NCI-H1105 (cell line): ENCODE measurements at regions not wholly inside any gene's neighbourhood (a gene's known extent, or its start where the extent isn't known, plus 50 kb on each side); places are given as distances from the start of the nearest gene placed in this dataset.

Experiments
- DNase-seq: peaks from one replicate; lab custom pipeline; 2025; lab: John Stamatoyannopoulos, UW

DNA sequence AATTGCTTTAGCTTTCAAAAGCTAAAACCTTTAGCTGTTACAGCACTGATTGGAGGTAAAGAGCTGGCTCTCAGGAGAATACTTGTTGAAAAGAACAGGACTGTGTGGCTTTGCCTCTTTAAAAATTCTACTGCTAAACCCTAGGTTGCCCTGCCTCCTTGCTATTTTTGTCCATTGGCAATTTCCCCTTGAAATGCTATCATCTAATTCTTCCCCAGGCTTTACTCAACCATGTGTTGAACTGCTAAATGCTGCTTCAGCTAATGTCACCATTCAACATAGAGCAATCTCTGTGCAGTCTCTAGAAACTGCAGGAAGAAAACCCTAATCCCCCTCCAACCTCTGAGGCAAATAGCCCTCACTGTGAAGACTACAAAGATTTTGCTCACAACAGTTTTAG is 203.7 kb upstream of the ARX start:
- no peak for DNase-seq

DNA sequence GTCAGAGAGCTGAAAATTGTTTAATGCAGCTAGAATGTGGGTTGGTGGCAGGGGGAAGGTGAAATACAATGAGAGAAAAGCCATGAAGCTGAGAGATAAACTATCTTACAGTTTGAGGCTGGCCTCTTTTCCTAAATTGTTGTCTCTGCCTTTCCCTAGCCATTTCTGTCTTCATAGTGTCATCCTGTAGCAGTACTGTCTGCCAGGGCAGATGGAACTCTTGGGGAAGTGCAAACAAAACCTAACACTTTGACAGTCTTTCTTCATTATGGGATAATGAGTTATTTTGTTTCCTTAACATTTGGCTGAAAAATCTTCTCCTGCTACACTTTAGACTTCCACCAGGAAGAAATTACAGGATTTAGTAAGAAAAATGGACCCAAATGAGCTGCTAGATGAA is 197.8 kb upstream of the ARX start:
- DNase-seq, result no peak

DNA sequence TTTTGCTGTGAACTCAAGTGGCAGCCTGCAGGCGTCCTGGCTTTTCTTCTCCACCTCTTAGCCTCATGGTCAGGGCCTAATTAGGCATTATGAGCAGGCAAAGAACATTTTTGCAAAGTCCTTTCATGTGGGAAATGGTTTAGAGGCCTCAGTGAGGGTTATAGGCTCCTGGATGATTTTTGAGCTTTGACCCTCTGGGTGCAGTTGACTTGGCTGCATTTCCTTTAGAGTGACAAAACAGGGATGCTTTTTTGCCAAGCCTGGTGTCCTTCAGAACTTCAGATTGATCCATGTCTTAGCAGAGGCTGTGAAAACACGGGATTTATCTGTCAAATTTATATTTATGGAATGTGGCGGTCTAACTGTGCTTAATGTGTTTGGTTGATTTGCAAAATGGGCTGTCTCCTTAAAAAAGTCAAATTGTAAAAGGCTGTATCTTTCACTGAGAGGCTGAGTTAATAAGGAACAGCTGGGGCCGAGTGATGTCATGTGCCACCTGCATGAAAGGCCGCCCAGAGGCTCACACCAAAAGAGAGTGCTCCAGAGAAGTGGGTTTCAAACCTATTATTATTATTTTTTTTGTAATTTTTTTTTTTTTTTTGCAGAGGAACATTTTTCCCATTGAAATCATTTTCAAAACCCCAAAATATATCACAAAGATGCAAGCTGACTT is 192.2 kb upstream of the ARX start:
- DNase-seq, result no peak

- no peak for DNase-seq
Observed at GRCh38 chrX:25206778-25207177, 191.0 kb upstream of the ARX start.

- DNase-seq, result no peak
Observed at GRCh38 chrX:25204182-25204581, 188.4 kb upstream of the ARX start.

DNA sequence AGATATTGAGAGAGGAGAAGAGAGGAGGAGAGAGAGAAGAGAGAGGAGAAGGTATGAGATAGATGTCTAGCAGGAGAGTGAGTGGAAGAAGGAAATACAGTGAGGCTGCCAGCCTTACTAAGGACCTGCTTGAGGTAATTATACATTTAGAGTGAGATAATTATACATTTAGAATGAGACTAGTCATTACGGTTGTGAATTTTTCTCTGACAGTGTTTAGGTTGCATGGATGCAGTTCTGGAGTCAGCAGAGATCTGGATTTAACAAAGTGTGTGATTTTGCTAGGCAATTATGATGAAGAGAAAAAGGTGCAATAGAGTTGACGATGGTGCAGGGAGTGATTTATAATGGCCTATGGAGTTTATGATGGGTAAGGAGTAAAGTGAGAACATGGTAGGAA is 187.1 kb upstream of the ARX start:
- DNase-seq, result no peak

DNA sequence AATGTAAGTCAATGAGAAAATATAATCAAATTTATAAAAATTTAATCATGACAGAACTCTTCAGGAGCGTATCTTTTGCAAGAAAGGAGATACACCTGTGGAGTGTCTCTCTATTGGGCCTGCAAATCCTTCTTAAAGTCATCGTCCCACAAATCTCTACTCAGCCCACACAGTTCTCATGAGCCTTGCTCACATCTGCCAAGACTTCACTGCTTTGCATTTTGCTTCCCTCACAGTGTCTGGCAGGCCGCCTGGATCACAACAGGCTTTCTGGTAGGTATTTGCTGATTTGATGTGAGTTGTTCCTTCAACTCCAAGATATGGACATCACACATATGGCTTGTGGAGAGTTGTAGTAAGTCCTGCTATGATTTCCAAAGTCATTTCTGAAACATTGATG is 183.1 kb upstream of the ARX start:
- no peak for DNase-seq

GRCh38 chrX:25198253-25198652 is 182.5 kb upstream of the ARX start:
- no peak for DNase-seq

GRCh38 chrX:25196221-25196620 is 180.5 kb upstream of the ARX start:
- no peak for DNase-seq

GRCh38 chrX:25191403-25191802 is 175.6 kb upstream of the ARX start:
- DNase-seq, result no peak

- DNase-seq, result no peak
Observed at GRCh38 chrX:25181775-25182174, 166.0 kb upstream of the ARX start.

DNA sequence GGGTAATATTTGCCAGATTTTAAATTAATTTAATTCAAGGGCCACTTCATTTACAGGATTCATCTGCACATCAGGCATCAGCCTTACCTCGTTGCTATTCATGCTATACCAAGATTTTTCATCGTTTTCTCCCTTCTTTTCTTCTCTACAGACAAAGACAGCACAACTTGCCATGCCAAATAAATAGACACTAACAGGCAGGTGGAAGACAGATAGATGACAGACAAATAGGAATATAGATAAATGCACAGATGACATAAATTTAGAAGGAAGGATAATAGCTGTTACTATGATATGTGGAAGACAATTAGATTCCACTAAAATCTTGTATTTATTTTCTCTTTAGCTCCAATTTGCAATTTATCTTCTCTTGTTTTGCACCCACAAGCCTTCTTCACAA is 164.5 kb upstream of the ARX start:
- no peak for DNase-seq

- no peak for DNase-seq
Observed at GRCh38 chrX:25178555-25178954, 162.8 kb upstream of the ARX start.

- DNase-seq, result no peak
Observed at GRCh38 chrX:25175743-25176142, 160.0 kb upstream of the ARX start.

GRCh38 chrX:25175171-25175570 is 159.4 kb upstream of the ARX start:
- DNase-seq, result no peak

DNA sequence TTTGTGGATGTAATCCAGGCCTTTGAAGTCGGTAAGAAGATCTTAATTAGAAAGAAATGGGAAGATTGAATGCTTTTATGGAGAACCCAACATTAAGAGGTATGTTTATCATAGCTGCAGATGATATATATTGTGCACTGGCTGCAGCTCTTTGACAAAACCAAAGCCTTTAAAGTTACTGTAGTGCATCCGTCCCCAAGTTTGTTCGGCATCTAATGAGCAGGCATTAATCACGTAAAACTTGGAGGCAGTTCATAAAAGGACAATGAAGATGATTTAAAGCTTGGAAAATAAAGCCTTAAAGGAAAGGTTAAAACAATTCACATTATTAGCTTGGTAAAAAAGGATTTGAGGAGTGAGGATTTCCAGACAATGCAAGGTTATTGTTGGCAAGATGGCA is 150.8 kb upstream of the ARX start:
- no peak for DNase-seq

- no peak for DNase-seq
Observed at GRCh38 chrX:25166145-25166544, 150.4 kb upstream of the ARX start.

GRCh38 chrX:25158635-25159034 is 142.9 kb upstream of the ARX start:
- no peak for DNase-seq

DNA sequence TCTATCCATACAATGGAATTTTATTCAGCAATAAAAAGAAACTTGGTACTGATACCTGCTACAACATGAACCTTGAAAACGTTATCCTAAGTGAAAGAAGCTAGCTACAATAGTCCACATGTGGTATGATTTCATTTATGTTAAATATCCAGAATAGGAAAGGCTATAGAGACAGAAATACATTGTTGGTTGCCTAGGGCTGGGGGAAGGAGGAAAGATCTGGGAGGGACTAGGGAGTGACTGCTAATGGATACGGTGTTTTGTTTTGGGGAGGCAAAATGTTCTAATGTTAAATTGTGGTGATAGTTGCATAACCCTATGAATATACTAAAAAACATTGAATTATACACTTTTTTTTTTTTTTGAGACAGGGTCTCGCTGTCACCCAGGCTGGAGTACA is 141.1 kb upstream of the ARX start:
- DNase-seq, result no peak

DNA sequence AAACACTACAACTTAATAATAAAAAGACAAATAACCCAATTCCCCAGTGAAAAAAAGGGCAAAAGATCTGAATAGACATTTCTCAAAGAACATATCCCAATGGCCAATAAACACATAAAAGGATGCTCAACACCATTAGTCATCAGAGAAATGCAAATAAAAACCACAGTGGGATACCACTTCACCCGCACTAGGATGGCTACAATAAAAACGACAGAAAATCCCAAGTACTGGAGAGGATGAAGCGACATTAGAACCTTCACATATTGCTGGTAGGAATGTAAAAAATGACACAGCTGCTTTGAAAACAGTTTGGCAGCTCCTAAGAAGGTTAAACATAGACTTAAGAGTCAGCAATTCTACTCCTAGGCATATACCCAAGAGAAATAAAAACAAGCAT is 140.6 kb upstream of the ARX start:
- DNase-seq, result no peak

GRCh38 chrX:25154168-25154567 is 138.4 kb upstream of the ARX start:
- peak; percentile 11 for DNase-seq

DNA sequence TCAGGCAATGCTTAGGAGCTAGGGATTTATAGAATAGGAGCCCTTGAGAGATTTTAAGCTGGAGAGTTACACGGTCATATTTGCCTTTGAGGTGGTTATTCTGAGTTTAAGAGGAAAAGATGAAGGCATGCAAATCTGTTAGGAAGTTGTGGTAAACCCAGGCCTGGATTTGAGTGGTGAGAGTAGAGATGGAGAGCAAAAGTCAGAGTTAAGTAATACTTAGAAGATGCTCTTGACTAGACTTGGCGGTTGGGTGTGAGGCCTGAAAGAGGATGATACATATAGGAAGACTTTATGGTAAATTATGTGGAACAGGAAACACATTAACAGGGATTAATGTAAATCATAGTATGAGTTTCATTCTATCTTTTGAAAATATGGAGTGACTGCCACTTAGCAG is 136.0 kb upstream of the ARX start:
- no peak for DNase-seq

DNA sequence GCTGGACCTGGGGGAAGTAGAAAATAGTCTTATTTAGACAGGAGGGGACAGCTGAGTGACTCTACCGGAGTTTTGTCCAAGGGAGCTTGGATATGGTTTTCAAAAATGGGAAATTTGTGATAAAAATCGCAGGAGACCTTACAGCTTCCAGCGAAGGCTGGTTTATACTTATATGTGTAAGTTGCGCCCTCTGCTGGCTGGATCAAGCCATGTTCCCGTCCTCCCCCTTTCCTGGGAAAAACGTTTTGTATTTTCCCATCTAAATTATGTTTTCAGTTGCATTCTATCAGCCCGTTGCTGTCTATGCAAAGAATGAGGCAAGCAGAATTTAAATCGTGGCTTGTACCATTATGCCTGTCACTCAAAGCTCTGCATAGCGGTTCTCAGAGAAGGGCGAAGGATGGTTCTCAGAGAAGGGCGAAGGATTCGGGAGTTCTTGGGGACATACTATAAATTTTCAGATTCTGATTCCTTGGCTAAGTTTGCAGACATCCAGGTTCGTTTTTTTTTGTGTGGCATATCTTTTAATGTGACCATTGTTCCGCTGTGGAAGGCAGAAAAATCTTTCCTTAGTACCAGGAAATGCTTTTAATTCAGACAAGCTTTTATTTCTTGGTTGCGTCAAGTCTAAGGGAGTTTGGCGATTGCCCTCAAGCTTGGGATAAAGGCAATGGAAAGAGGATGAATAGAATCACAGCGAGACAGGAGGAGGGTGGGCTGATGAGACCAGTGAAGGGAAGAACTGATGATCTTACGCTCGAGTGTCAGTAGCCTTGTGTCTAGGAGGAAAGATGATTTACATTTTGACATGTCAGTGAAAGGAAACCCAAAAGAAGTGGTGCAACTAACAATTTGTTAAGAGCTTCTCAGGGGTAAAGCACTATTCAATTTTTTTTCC is 128.5 kb upstream of the ARX start:
- peak; percentile 23 for DNase-seq

DNA sequence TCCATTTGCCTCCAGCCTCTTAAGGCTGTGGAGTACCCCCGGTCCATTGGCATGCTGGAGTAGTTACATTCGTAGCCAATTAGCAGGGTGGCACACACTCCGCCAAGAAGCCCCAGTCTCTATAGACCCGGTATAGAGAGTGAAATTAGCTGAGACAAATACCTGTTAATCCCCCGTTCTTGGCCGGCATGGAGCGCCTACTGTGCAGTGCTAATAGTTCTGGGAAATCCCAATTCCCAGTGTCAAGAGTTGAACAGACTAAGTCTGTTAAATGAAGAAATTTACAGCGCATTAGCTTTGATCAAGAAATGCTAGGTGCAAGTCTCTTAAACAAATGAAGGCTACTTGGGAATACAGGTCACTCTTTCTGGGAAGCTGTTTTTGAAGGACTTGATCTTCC is 127.8 kb upstream of the ARX start:
- no peak for DNase-seq
